22Rv1 (cell line): ENCODE measurements at regions not wholly inside any gene's neighbourhood (a gene's known extent, or its start where the extent isn't known, plus 50 kb on each side); places are given as distances from the start of the nearest gene placed in this dataset.

Experiments used
- ZFX ChIP-seq: fragments of 450-650 bp; IDR thresholded peaks from 2 replicates; pipeline ENCODE4 v1.6.1; 2017; ENCODE audit warnings: antibody characterized with exemption, borderline replicate concordance
- TF ChIP-seq, protein P1 (sequence below): fragments of 450-650 bp; IDR thresholded peaks from 2 replicates; pipeline ENCODE4 v1.5.1; 2017; ENCODE audit warnings: mild to moderate bottlenecking

DNA sequence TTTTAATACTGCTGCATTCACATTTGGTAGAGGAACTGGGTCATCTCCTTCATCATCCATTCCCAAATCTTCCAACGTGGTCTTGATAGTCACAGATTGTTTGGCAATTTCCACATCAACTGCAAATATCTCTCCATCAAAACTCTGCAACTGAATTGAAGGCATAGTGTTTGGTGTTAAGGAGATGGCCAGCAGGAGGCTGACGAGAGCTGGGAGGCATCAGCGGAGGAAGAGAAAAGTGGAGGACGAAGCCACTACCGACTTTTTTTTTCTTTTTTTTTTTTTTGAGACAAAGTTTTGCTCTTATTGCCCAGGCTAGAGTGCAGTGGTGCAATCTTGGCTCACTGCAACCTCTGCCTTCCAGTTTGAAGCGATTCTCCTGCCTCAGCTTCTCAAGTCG lies 205.0 kb upstream of the KCTD7 start:
- TF ChIP-seq, protein P1, sequence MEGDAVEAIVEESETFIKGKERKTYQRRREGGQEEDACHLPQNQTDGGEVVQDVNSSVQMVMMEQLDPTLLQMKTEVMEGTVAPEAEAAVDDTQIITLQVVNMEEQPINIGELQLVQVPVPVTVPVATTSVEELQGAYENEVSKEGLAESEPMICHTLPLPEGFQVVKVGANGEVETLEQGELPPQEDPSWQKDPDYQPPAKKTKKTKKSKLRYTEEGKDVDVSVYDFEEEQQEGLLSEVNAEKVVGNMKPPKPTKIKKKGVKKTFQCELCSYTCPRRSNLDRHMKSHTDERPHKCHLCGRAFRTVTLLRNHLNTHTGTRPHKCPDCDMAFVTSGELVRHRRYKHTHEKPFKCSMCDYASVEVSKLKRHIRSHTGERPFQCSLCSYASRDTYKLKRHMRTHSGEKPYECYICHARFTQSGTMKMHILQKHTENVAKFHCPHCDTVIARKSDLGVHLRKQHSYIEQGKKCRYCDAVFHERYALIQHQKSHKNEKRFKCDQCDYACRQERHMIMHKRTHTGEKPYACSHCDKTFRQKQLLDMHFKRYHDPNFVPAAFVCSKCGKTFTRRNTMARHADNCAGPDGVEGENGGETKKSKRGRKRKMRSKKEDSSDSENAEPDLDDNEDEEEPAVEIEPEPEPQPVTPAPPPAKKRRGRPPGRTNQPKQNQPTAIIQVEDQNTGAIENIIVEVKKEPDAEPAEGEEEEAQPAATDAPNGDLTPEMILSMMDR, result no peak
- no peak for TF ChIP-seq ZFX
